ENCODE measurements at regions not wholly inside any gene's neighbourhood (a gene's known extent, or its start where the extent isn't known, plus 50 kb on each side); places are given as distances from the start of the nearest gene placed in this dataset.

DNA sequence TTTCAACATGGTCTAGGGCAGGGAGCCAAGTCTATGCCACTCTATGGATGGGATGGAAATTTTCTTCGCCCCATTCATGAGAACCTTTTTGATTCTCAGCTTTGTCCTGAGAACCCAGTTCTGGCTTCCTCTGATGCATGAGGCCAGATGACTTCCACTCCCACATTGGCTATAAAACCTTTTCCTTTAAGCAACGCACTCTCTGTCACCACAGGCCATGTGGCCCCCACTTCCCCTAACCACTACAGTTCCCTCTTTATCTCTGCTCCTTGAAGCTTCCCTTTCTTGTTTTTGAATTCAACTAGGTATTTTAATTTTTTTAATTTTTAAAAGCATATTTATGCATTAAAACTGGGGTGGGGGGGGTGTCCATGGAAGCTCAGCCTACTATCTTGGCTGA lies 401.3 kb downstream of the ENC1 start:
- Histone ChIP-seq H3K4me1 (ENCODE audit: control insufficient read depth, extremely low read depth, insufficient read depth, low read length) (peaks cover 8% of the 10 kb centered on the region), H3K4me3 (replicated peaks in 1 of 3; ENCODE audit: insufficient read depth in 1 of 3, low read depth in 1 of 3, low read length in 3 of 3) (no peak overlapping the region), H3K4me2 (ENCODE audit: insufficient read depth, low read length) (no peak overlapping the region), H3K27ac (ENCODE audit: insufficient read depth, low read depth, low read length) (no peak overlapping the region), H4K20me1 (replicated peaks; ENCODE audit: control insufficient read depth, extremely low read depth, insufficient read depth, low read length) (no peaks in the 10 kb centered on the region), H3K79me2 (ENCODE audit: control insufficient read depth, insufficient read depth, low read length) (no peaks in the 10 kb centered on the region), H3K36me3 (ENCODE audit: control insufficient read depth in 2 of 2, extremely low read depth in 1 of 2, insufficient read depth in 2 of 2, low read length in 2 of 2) (no peaks in the 10 kb centered on the region), H3K9ac (replicated peaks; ENCODE audit: extremely low read depth, insufficient read depth, low read length) (no peak overlapping the region), H2AFZ (ENCODE audit: low read depth, low read length) (no peak overlapping the region), H3K27me3 (ENCODE audit: control insufficient read depth in 2 of 2, insufficient read depth in 2 of 2, low read length in 2 of 2) (peaks cover 2 to 12% of the 10 kb centered on the region in 2 experiments), H3K9me1 (replicated peaks; ENCODE audit: control insufficient read depth, extremely low read depth, insufficient read depth, low read length) (no peaks in the 10 kb centered on the region), H3K9me3 (replicated peaks; ENCODE audit: control insufficient read depth, insufficient read depth, low read length) (no peaks in the 10 kb centered on the region)
- CTCF ChIA-PET = interaction anchor here (1.9 kb wide), 1 partner anchor 401 kb away, joined by 5 read pairs; the partner anchor contains the start of gene ENC1
- DNase-seq (ENCODE audit: low read depth, low spot score) (no peak), FAIRE-seq (no peak)
- dilution Hi-C loops (cut with MboI; ENCODE audit: extremely low pct_ligation_motif_present, low sequenced_read_pairs) = no loop called here
- TF ChIP-seq FOS (IDR thresholded peaks at IDR 0.05; ENCODE audit: borderline replicate concordance, insufficient read depth, low read length) (no peak), EZH2 (IDR thresholded peaks at IDR 0.05; ENCODE audit: borderline replicate concordance, low read depth, low read length, severe bottlenecking) (no peak), POLR2A (IDR thresholded peaks at IDR 0.05; ENCODE audit: low read depth, low read length) (no peak), JUN (IDR thresholded peaks at IDR 0.05; ENCODE audit: borderline replicate concordance, insufficient read depth, insufficient read length, low read depth) (no peak), GATA2 (IDR thresholded peaks at IDR 0.05; ENCODE audit: insufficient read depth, insufficient read length, low read depth, low read length) (no peak), MAX (IDR thresholded peaks at IDR 0.05; ENCODE audit: insufficient read depth, insufficient read length) (no peak), POLR2AphosphoS5 (IDR thresholded peaks at IDR 0.05; ENCODE audit: insufficient read depth, low read depth, low read length) (no peak), MYC (IDR thresholded peaks at IDR 0.05; ENCODE audit: low read depth, low read length) (no peak)
- TF ChIP-seq, protein P1, sequence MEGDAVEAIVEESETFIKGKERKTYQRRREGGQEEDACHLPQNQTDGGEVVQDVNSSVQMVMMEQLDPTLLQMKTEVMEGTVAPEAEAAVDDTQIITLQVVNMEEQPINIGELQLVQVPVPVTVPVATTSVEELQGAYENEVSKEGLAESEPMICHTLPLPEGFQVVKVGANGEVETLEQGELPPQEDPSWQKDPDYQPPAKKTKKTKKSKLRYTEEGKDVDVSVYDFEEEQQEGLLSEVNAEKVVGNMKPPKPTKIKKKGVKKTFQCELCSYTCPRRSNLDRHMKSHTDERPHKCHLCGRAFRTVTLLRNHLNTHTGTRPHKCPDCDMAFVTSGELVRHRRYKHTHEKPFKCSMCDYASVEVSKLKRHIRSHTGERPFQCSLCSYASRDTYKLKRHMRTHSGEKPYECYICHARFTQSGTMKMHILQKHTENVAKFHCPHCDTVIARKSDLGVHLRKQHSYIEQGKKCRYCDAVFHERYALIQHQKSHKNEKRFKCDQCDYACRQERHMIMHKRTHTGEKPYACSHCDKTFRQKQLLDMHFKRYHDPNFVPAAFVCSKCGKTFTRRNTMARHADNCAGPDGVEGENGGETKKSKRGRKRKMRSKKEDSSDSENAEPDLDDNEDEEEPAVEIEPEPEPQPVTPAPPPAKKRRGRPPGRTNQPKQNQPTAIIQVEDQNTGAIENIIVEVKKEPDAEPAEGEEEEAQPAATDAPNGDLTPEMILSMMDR (IDR thresholded peaks at IDR 0.05; ENCODE audit: extremely low read depth in 1 of 2, insufficient read depth in 1 of 2, low read depth in 1 of 2, low read length in 2 of 2) = no peak
- no TSS peak for BruUV-seq (replicated peaks)
- POLR2A ChIA-PET = no interaction called here
- intact Hi-C loops (cut with micrococcal nuclease) = no loop called here

Data from endothelial cell of umbilical vein (primary cell).